MM.1S (cell line): ENCODE measurements at regions not wholly inside any gene's neighbourhood (a gene's known extent, or its start where the extent isn't known, plus 50 kb on each side); places are given as distances from the start of the nearest gene placed in this dataset.

Experiments
- EZH2 ChIP-seq: fragments of 300-600 bp; sonication (generic); optimal IDR thresholded peaks from 2 replicates; pipeline ENCODE3; 2017; ENCODE audit warnings: low read depth, mild to moderate bottlenecking, antibody characterized with exemption, low read length, mixed read lengths
- EZH2phosphoT487 ChIP-seq: fragments of 300-600 bp; sonication (generic); IDR thresholded peaks from 2 replicates; pipeline ENCODE4 v1.6.1; 2018; ENCODE audit warnings: antibody characterized with exemption, low read length
- TF ChIP-seq, protein P1 (sequence below): fragments of 300-600 bp; sonication (generic); IDR thresholded peaks from 2 replicates; pipeline ENCODE4 v1.5.1; 2016; ENCODE audit warnings: antibody characterized with exemption, low read length, mixed read lengths

DNA sequence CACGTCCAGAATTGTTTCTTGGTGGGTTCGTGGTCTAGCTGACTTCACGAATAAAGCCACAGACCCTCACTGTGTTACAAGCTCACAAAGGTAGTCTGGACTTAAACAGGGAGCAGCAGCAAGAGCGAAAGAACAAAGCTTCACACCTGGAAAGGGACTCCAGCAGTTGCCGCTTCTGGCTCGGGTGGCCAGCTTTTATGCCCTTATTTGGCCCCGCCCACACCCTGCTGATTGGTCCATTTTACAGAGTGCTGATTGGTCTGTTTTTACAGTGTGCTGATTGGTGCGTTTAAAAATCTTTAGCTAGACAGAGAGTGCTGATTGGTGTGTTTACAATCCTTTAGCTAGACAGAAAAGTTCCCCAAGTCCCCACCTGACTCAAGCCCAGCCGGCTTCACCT is 194.2 kb upstream of the NDN start:
- TF ChIP-seq, protein P1, sequence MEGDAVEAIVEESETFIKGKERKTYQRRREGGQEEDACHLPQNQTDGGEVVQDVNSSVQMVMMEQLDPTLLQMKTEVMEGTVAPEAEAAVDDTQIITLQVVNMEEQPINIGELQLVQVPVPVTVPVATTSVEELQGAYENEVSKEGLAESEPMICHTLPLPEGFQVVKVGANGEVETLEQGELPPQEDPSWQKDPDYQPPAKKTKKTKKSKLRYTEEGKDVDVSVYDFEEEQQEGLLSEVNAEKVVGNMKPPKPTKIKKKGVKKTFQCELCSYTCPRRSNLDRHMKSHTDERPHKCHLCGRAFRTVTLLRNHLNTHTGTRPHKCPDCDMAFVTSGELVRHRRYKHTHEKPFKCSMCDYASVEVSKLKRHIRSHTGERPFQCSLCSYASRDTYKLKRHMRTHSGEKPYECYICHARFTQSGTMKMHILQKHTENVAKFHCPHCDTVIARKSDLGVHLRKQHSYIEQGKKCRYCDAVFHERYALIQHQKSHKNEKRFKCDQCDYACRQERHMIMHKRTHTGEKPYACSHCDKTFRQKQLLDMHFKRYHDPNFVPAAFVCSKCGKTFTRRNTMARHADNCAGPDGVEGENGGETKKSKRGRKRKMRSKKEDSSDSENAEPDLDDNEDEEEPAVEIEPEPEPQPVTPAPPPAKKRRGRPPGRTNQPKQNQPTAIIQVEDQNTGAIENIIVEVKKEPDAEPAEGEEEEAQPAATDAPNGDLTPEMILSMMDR, result no peak
- TF ChIP-seq EZH2 (no peak), EZH2phosphoT487 (no peak)
